ENCODE measurements at regions not wholly inside any gene's neighbourhood (a gene's known extent, or its start where the extent isn't known, plus 50 kb on each side); places are given as distances from the start of the nearest gene placed in this dataset.

DNA sequence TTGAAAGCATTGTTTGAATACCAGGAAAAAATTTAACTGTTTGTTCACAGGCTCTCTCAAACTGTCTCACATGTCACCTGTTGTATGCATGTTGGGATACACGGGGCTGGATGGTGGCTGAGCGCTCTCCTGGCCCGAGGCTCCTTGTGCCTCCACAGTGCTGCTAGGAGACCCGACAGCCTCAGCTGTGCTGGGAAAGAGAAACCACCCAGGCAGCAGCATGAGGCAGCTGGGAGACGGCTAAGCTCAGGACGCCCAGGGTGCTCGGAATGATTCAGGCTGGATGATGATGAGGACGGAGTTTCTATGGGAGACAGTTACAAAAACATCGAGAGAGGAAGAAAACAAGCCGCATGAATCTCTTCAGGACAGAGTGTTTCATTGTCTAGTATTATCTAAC is 278.0 kb upstream of the CDH4 start:
- TF ChIP-seq GABPA (IDR thresholded peaks at IDR 0.05; ENCODE audit: low read depth) (no peak), POLR2AphosphoS5 (IDR thresholded peaks at IDR 0.05; ENCODE audit: low read depth) (no peak), SPI1 (IDR thresholded peaks at IDR 0.05; ENCODE audit: borderline replicate concordance, low read depth) (no peak)
- TF ChIP-seq, protein P1, sequence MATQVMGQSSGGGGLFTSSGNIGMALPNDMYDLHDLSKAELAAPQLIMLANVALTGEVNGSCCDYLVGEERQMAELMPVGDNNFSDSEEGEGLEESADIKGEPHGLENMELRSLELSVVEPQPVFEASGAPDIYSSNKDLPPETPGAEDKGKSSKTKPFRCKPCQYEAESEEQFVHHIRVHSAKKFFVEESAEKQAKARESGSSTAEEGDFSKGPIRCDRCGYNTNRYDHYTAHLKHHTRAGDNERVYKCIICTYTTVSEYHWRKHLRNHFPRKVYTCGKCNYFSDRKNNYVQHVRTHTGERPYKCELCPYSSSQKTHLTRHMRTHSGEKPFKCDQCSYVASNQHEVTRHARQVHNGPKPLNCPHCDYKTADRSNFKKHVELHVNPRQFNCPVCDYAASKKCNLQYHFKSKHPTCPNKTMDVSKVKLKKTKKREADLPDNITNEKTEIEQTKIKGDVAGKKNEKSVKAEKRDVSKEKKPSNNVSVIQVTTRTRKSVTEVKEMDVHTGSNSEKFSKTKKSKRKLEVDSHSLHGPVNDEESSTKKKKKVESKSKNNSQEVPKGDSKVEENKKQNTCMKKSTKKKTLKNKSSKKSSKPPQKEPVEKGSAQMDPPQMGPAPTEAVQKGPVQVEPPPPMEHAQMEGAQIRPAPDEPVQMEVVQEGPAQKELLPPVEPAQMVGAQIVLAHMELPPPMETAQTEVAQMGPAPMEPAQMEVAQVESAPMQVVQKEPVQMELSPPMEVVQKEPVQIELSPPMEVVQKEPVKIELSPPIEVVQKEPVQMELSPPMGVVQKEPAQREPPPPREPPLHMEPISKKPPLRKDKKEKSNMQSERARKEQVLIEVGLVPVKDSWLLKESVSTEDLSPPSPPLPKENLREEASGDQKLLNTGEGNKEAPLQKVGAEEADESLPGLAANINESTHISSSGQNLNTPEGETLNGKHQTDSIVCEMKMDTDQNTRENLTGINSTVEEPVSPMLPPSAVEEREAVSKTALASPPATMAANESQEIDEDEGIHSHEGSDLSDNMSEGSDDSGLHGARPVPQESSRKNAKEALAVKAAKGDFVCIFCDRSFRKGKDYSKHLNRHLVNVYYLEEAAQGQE (IDR thresholded peaks at IDR 0.05; ENCODE audit: insufficient replicate concordance, low read depth), result no peak
- TF ChIP-seq, protein P2, sequence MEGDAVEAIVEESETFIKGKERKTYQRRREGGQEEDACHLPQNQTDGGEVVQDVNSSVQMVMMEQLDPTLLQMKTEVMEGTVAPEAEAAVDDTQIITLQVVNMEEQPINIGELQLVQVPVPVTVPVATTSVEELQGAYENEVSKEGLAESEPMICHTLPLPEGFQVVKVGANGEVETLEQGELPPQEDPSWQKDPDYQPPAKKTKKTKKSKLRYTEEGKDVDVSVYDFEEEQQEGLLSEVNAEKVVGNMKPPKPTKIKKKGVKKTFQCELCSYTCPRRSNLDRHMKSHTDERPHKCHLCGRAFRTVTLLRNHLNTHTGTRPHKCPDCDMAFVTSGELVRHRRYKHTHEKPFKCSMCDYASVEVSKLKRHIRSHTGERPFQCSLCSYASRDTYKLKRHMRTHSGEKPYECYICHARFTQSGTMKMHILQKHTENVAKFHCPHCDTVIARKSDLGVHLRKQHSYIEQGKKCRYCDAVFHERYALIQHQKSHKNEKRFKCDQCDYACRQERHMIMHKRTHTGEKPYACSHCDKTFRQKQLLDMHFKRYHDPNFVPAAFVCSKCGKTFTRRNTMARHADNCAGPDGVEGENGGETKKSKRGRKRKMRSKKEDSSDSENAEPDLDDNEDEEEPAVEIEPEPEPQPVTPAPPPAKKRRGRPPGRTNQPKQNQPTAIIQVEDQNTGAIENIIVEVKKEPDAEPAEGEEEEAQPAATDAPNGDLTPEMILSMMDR (IDR thresholded peaks at IDR 0.05; ENCODE audit: insufficient read depth, low read length), result no peak
- Histone ChIP-seq H3K27ac (replicated peaks) (no peak overlapping the region), H3K27me3 (ENCODE audit: insufficient read depth, poor library complexity, severe bottlenecking) (no peaks in the 10 kb centered on the region), H3K4me3 (replicated peaks; ENCODE audit: insufficient read depth, low read length) (no peak overlapping the region)
- no peak for DNase-seq (ENCODE audit: low read depth in 1 of 2, low spot score in 1 of 2)

GRCh38 chr20:60974441-60974945 is 277.6 kb upstream of the CDH4 start:
- no peak overlapping the region for H3K4me3 ChIP-seq (replicated peaks; ENCODE audit: insufficient read depth, low read length)
- DNase-seq (ENCODE audit: low read depth in 1 of 2, low spot score in 1 of 2), result no peak
- no peaks in the 10 kb centered on the region for H3K27me3 ChIP-seq (ENCODE audit: insufficient read depth, poor library complexity, severe bottlenecking)
- TF ChIP-seq GABPA (IDR thresholded peaks at IDR 0.05; ENCODE audit: low read depth) (no peak), POLR2AphosphoS5 (IDR thresholded peaks at IDR 0.05; ENCODE audit: low read depth) (no peak), SPI1 (IDR thresholded peaks at IDR 0.05; ENCODE audit: borderline replicate concordance, low read depth) (no peak)
- TF ChIP-seq, protein P2 (IDR thresholded peaks at IDR 0.05; ENCODE audit: insufficient read depth, low read length), result no peak
- TF ChIP-seq, protein P1 (IDR thresholded peaks at IDR 0.05; ENCODE audit: insufficient replicate concordance, low read depth), result no peak
- H3K27ac ChIP-seq (replicated peaks), result no peak overlapping the region

DNA sequence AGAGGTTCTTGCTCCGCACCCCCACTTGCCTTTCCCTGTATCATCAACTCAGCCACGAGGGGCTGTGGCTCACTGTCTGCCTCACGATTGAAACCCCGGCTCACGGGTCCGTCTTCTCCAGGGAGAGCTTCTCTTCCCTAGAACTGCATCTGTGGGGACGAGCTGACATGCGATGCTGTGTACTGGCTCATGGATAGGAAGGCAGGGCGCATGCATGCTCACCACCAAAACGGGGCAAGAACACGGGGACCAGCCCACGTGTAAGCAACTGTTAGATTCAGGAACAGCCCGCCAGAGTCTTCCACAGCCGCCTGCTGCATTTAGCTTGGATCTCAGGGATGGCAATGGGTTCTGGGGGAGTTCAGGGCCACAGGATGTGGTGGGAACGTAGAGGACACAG is 275.9 kb upstream of the CDH4 start:
- TF ChIP-seq, protein P1 (IDR thresholded peaks at IDR 0.05; ENCODE audit: insufficient replicate concordance, low read depth), result no peak
- TF ChIP-seq, protein P2 (IDR thresholded peaks at IDR 0.05; ENCODE audit: insufficient read depth, low read length), result no peak
- no peak for TF ChIP-seq SPI1 (IDR thresholded peaks at IDR 0.05; ENCODE audit: borderline replicate concordance, low read depth)
- no peak for TF ChIP-seq GABPA (IDR thresholded peaks at IDR 0.05; ENCODE audit: low read depth)
- TF ChIP-seq POLR2AphosphoS5 (IDR thresholded peaks at IDR 0.05; ENCODE audit: low read depth), result no peak
- no peak overlapping the region for H3K4me3 ChIP-seq (replicated peaks; ENCODE audit: insufficient read depth, low read length)

More for the DNA sequence above, 275.9 kb upstream of the CDH4 start:
- H3K27ac ChIP-seq (replicated peaks), result no peak overlapping the region
- no peaks in the 10 kb centered on the region for H3K27me3 ChIP-seq (ENCODE audit: insufficient read depth, poor library complexity, severe bottlenecking)
- no peak for DNase-seq (ENCODE audit: low read depth in 1 of 2, low spot score in 1 of 2)

Measured in HL-60 (cell line).